HEK293 (cell line): ENCODE measurements at regions not wholly inside any gene's neighbourhood (a gene's known extent, or its start where the extent isn't known, plus 50 kb on each side); places are given as distances from the start of the nearest gene placed in this dataset.

Experiments
- CTCF ChIA-PET: fragments of 350-600 bp; formaldehyde crosslinking; extraction: SDS; loops from one replicate; lab custom pipeline; 2021; ENCODE audit warnings: antibody characterized with exemption; lab: Yijun Ruan, JAX
- POLR2A ChIA-PET: fragments of 300-600 bp; formaldehyde crosslinking; extraction: SDS; loops from one replicate; lab custom pipeline; 2020; ENCODE audit warnings: antibody characterized with exemption, inconsistent platforms; lab: Yijun Ruan, JAX
- H3K27ac ChIP-seq: fragments of 200-500 bp; sonication (Bioruptor generic); 2 replicates; pipeline ENCODE4 v1.5.1; 2014; ENCODE audit warnings: low read depth, low read length, control low read depth, inconsistent platforms; ENCODE audit errors: extremely low read depth
- H3K36me3 ChIP-seq, 2 experiments: fragments of 200-500 bp in 1 of 2; sonication (Bioruptor generic) in 1 of 2; 1 replicate in 1 of 2; 2 replicates in 1 of 2; pipeline ENCODE4 v1.5.1; 2014 to 2017; ENCODE audit warnings: inconsistent platforms in 2 of 2, low read length in 2 of 2; ENCODE audit not compliant: control insufficient read depth in 2 of 2, insufficient read depth in 1 of 2
- H3K4me1 ChIP-seq: fragments of 200-500 bp; sonication (Bioruptor generic); 2 replicates; pipeline ENCODE4 v1.5.1; 2014; ENCODE audit warnings: mild to moderate bottlenecking, low read length, inconsistent platforms; ENCODE audit not compliant: control insufficient read depth, insufficient read depth
- H3K4me3 ChIP-seq: 2 replicates; pipeline ENCODE4 v1.5.1; 2011; ENCODE audit warnings: low read depth, mild to moderate bottlenecking, control low read depth, low read length, moderate library complexity
- H3K9me3 ChIP-seq: fragments of 200-500 bp; sonication (Bioruptor generic); 2 replicates; pipeline ENCODE4 v1.5.1; 2014; ENCODE audit warnings: low read depth, low read length, inconsistent platforms; ENCODE audit not compliant: control insufficient read depth, insufficient read depth
- AEBP2 ChIP-seq: fragments of 450-650 bp; formaldehyde crosslinking; IDR thresholded peaks from 2 replicates; pipeline ENCODE4 v1.5.1; 2016; ENCODE audit warnings: missing biosample characterization, missing genetic modification characterization, borderline replicate concordance
- BCL11A ChIP-seq: fragments of 450-650 bp; formaldehyde crosslinking; IDR thresholded peaks from 2 replicates; pipeline ENCODE4 v1.5.1; 2016; ENCODE audit warnings: low read depth, missing biosample characterization, missing genetic modification characterization
- GLI4 ChIP-seq: fragments of 450-650 bp; formaldehyde crosslinking; IDR thresholded peaks from 2 replicates; pipeline ENCODE4 v1.5.1; 2016; ENCODE audit warnings: missing biosample characterization, missing genetic modification characterization
- INSM2 ChIP-seq: fragments of 450-650 bp; formaldehyde crosslinking; IDR thresholded peaks from 2 replicates; pipeline ENCODE4 v1.5.1; 2016; ENCODE audit warnings: missing biosample characterization, missing genetic modification characterization
- MEIS1 ChIP-seq: sonication (generic); formaldehyde crosslinking; IDR thresholded peaks from 2 replicates; pipeline ENCODE4 v1.8.1; 2022; ENCODE audit warnings: missing genetic modification reagents, mild to moderate bottlenecking, borderline replicate concordance
- PRDM1 ChIP-seq: fragments of 450-650 bp; formaldehyde crosslinking; IDR thresholded peaks from 2 replicates; pipeline ENCODE4; 2016; ENCODE audit warnings: missing biosample characterization, missing genetic modification characterization
- ZFP41 ChIP-seq: fragments of 450-650 bp; formaldehyde crosslinking; IDR thresholded peaks from 2 replicates; pipeline ENCODE4 v1.5.1; 2016; ENCODE audit warnings: missing biosample characterization, missing genetic modification characterization, borderline replicate concordance
- ZNF114 ChIP-seq: fragments of 450-650 bp; formaldehyde crosslinking; IDR thresholded peaks from 2 replicates; pipeline ENCODE4 v1.5.0; 2017; ENCODE audit warnings: missing biosample characterization, missing genetic modification characterization
- ZNF274 ChIP-seq, 2 experiments: fragments of 200-500 bp in 1 of 2; fragments of 450-650 bp in 1 of 2; sonication (Bioruptor generic) in 1 of 2; formaldehyde crosslinking in 1 of 2; IDR thresholded peaks; 2 replicates each; pipeline versions ENCODE4 v1.5.1 to v1.6.1; 2014 to 2016; ENCODE audit warnings: borderline replicate concordance in 1 of 2, inconsistent platforms in 1 of 2, low read length in 1 of 2, missing biosample characterization in 1 of 2, missing genetic modification characterization in 1 of 2
- ZNF416 ChIP-seq: fragments of 450-650 bp; formaldehyde crosslinking; IDR thresholded peaks from 2 replicates; pipeline ENCODE4 v1.5.1; 2016; ENCODE audit warnings: missing biosample characterization, missing genetic modification characterization
- ZNF449 ChIP-seq: fragments of 450-650 bp; formaldehyde crosslinking; IDR thresholded peaks from 2 replicates; pipeline ENCODE4 v1.5.1; 2017; ENCODE audit warnings: missing biosample characterization, mild to moderate bottlenecking, missing genetic modification characterization, moderate library complexity
- ZNF639 ChIP-seq: fragments of 450-650 bp; formaldehyde crosslinking; IDR thresholded peaks from 2 replicates; pipeline ENCODE4 v1.5.1; 2016; ENCODE audit warnings: missing biosample characterization, missing genetic modification characterization
- ZNF654 ChIP-seq: fragments of 450-650 bp; formaldehyde crosslinking; IDR thresholded peaks from 2 replicates; pipeline ENCODE4 v1.5.1; 2016; ENCODE audit warnings: low read depth, missing biosample characterization, missing genetic modification characterization
- ZNF658 ChIP-seq: fragments of 450-650 bp; formaldehyde crosslinking; IDR thresholded peaks from 2 replicates; pipeline ENCODE4; 2016; ENCODE audit warnings: missing biosample characterization, missing genetic modification characterization
- ZNF692 ChIP-seq: fragments of 450-650 bp; formaldehyde crosslinking; IDR thresholded peaks from 2 replicates; pipeline ENCODE4 v1.5.1; 2016; ENCODE audit warnings: missing biosample characterization, missing genetic modification characterization
- ZNF776 ChIP-seq: fragments of 450-650 bp; formaldehyde crosslinking; IDR thresholded peaks from 2 replicates; pipeline ENCODE4 v1.5.0; 2017; ENCODE audit warnings: missing biosample characterization, missing genetic modification characterization, borderline replicate concordance
- ZNF785 ChIP-seq: fragments of 450-650 bp; formaldehyde crosslinking; IDR thresholded peaks from 2 replicates; pipeline ENCODE4 v1.5.1; 2016; ENCODE audit warnings: missing biosample characterization, missing genetic modification characterization

- TF ChIP-seq ZNF639 (tag by site-specific recombination), result no peak
- ChIA-PET CTCF (no interaction called here), POLR2A (no interaction called here)
- Histone ChIP-seq H3K4me1 (no peaks in the 10 kb centered on the region), H3K36me3 (no peaks in the 10 kb centered on the region), H3K4me3 (no peak overlapping the region), H3K27ac (no peak overlapping the region), H3K9me3 (no peaks in the 10 kb centered on the region)
These were observed 1070.8 kb downstream of the FAM133A start for GRCh38 chrX:94744786-94745185.

GRCh38 chrX:94751611-94752010, 1077.6 kb downstream of the FAM133A start:
- ChIA-PET POLR2A (no interaction called here), CTCF (interaction anchor here (0.7 to 1.8 kb wide), 3 partner anchors 27 to 325 kb away, joined by 3 to 4 read pairs (median 3); no protein-coding TSS in a partner anchor)
- TF ChIP-seq ZNF416 (tag by site-specific recombination) (no peak), ZNF654 (tag by site-specific recombination) (peak; percentile 17; the same call in 1 of the 2 replicates)
- Histone ChIP-seq H3K4me1 (no peaks in the 10 kb centered on the region), H3K36me3 (no peaks in the 10 kb centered on the region), H3K4me3 (no peak overlapping the region), H3K9me3 (no peaks in the 10 kb centered on the region), H3K27ac (no peak overlapping the region)

- H3K4me1 ChIP-seq, result no peaks in the 10 kb centered on the region
- no peak overlapping the region for H3K4me3 ChIP-seq
- no peaks in the 10 kb centered on the region for H3K36me3 ChIP-seq
- H3K9me3 ChIP-seq, result no peaks in the 10 kb centered on the region
- CTCF ChIA-PET, result interaction anchor here (0.7 to 1.8 kb wide), 2 partner anchors 198 to 324 kb away, joined by 3 to 4 read pairs; no protein-coding TSS in a partner anchor
- H3K27ac ChIP-seq, result no peak overlapping the region
- no peak for TF ChIP-seq BCL11A (tag by site-specific recombination)
- TF ChIP-seq ZNF114 (tag by site-specific recombination), result no peak
- TF ChIP-seq ZNF274 (IDR thresholded peaks at IDR 0.05; ENCODE audit: low read length), result no peak
- TF ChIP-seq ZNF274 (tag by site-specific recombination; IDR thresholded peaks at IDR 0.05; ENCODE audit: borderline replicate concordance), result no peak
- no peak for TF ChIP-seq AEBP2
- TF ChIP-seq INSM2, result no peak
- no peak for TF ChIP-seq ZNF776 (tag by site-specific recombination)
- no peak for TF ChIP-seq PRDM1 (tag by site-specific recombination)
- TF ChIP-seq ZNF785, result no peak
- TF ChIP-seq MEIS1 (CRISPR knock-in tag), result no peak
- TF ChIP-seq ZNF658 (tag by site-specific recombination), result no peak
- no peak for TF ChIP-seq ZNF449
- no peak for TF ChIP-seq ZNF692 (tag by site-specific recombination)
- TF ChIP-seq GLI4 (tag by site-specific recombination), result no peak
- TF ChIP-seq ZFP41 (tag by site-specific recombination), result no peak
- POLR2A ChIA-PET, result no interaction called here
These were observed 1078.6 kb downstream of the FAM133A start for GRCh38 chrX:94752434-94753169.
